Esophagus muscularis mucosa (tissue), 4 donors: ENCODE measurements at regions not wholly inside any gene's neighbourhood (a gene's known extent, or its start where the extent isn't known, plus 50 kb on each side); places are given as distances from the start of the nearest gene placed in this dataset.
"Not testable (repeated sequence)": the region's sequence is repeated elsewhere in the genome, so short reads cannot be mapped to it uniquely, and the experiment has no call there.

Source experiments
- EP300 ChIP-seq: sonication (generic); formaldehyde crosslinking; IDR thresholded peaks from one replicate; pipeline ENCODE4 v1.6.1; 2017; ENCODE audit warnings: antibody characterized with exemption
- POLR2A ChIP-seq: fragments of 450-650 bp; IDR thresholded peaks from one replicate; pipeline ENCODE4 v1.6.1; 2017; ENCODE audit warnings: antibody characterized with exemption, moderate library complexity, mild to moderate bottlenecking, low read depth
- POLR2AphosphoS5 ChIP-seq, 2 donors: sonication (generic); formaldehyde crosslinking; IDR thresholded peaks; one replicate each; pipeline ENCODE4 v1.6.1; 2017; ENCODE audit warnings: antibody characterized with exemption in 2 of 2
- TF ChIP-seq, protein P1 (sequence below), 3 experiments: fragments of 200-600 bp in 2 of 3; fragments of 450-650 bp in 1 of 3; sonication (generic) in 2 of 3; IDR thresholded peaks; one replicate each; pipeline ENCODE4 v1.5.1; 2017 to 2019; ENCODE audit warnings: antibody characterized with exemption in 3 of 3, mild to moderate bottlenecking in 2 of 3, moderate library complexity in 1 of 3

DNA sequence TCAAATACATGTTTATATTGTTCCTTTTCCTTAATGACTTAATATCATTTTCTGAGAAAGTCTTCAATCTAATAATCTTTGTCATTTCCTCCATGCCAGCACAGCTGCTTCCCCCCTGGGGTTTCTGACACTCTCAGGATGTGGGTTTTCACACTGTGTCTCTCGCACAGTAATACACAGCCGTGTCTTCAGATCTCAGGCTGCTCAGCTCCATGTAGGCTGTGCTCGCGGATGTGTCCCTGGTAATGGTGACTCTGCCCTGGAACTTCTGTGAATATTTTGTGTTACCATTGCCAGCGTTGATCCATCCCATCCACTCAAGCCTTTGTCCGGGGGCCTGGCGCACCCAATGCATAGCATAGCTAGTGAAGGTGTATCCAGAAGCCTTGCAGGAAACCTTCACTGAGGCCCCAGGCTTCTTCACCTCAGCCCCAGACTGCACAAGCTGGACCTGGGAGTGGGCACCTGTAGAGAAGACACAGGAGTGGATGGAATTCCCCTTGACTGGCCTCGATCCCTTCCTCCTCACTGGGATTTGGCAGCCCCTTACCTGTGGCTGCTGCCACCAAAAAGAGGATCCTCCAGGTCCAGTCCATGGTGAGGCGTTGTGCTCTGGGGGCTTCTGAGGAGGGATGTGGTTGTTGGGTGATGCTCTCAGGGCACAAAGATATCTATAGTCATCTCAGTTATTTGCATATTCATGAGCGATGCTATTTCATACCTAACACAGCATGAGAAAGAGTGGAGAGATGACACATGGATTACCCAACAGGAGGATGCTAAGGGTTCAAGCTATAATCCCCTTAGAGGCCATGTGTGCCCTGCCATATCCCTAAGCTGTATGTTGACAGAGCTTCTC is 478.8 kb downstream of the TMEM121 start:
- TF ChIP-seq, protein P1, sequence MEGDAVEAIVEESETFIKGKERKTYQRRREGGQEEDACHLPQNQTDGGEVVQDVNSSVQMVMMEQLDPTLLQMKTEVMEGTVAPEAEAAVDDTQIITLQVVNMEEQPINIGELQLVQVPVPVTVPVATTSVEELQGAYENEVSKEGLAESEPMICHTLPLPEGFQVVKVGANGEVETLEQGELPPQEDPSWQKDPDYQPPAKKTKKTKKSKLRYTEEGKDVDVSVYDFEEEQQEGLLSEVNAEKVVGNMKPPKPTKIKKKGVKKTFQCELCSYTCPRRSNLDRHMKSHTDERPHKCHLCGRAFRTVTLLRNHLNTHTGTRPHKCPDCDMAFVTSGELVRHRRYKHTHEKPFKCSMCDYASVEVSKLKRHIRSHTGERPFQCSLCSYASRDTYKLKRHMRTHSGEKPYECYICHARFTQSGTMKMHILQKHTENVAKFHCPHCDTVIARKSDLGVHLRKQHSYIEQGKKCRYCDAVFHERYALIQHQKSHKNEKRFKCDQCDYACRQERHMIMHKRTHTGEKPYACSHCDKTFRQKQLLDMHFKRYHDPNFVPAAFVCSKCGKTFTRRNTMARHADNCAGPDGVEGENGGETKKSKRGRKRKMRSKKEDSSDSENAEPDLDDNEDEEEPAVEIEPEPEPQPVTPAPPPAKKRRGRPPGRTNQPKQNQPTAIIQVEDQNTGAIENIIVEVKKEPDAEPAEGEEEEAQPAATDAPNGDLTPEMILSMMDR (IDR thresholded peaks at IDR 0.05), result not testable (repeated sequence)
- not testable (repeated sequence) for TF ChIP-seq POLR2AphosphoS5 (IDR thresholded peaks at IDR 0.05); EP300; POLR2A
